HG02678 (cell line): ENCODE measurements at regions not wholly inside any gene's neighbourhood (a gene's known extent, or its start where the extent isn't known, plus 50 kb on each side); places are given as distances from the start of the nearest gene placed in this dataset.

Source experiments
- ATAC-seq: cut with Tn5 transposase; IDR thresholded peaks from one replicate; pipeline ENCODE4 v1.9.1; 2021; ENCODE audit warnings: mild to moderate bottlenecking, moderate library complexity; ENCODE audit not compliant: unreplicated experiment

- ATAC-seq = no peak
Measured at GRCh38 chr2:71826826-71827523, 320.7 kb downstream of the CYP26B1 start.

GRCh38 chr2:71826299-71826698, 321.4 kb downstream of the CYP26B1 start:
- no peak for ATAC-seq

GRCh38 chr2:71824436-71824835, 323.2 kb downstream of the CYP26B1 start:
- ATAC-seq = no peak

DNA sequence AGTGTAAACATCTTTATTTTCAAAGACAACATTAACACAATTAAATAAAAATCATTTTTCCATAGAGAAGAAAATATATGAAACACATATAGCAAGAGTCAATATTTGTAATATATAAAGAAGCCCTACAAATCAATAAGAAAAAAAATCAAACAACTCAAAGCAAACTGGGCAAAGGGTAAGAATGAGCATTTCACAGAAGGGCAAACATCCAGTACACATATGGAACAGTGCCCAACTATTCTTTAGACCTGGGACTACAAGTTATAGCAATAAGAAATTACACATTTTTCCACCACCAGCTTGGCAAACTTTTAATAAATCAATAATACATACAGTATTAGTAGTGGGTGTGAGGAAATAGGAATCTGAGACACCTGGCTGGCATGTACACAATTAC, 324.1 kb downstream of the CYP26B1 start:
- ATAC-seq = no peak

DNA sequence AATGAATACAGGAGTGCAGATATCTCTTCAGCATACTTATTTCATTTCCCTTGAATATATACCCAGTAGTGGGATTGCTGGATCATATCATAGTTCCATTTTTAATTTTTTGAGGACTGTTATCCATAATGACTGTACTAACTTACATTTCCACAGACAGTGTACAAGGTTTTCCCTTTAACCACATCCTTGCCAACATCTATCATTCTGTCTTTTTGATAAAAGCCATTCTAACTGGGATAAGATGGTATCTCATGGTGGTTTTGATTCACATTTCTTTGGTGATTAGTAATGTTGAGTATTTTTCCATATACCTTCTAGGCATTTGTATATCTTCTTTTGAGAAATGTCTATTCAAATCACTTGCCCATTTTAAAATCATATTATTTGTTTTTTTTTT, 325.2 kb downstream of the CYP26B1 start:
- ATAC-seq = no peak

- ATAC-seq = no peak
Measured at GRCh38 chr2:71821856-71822255, 325.8 kb downstream of the CYP26B1 start.

DNA sequence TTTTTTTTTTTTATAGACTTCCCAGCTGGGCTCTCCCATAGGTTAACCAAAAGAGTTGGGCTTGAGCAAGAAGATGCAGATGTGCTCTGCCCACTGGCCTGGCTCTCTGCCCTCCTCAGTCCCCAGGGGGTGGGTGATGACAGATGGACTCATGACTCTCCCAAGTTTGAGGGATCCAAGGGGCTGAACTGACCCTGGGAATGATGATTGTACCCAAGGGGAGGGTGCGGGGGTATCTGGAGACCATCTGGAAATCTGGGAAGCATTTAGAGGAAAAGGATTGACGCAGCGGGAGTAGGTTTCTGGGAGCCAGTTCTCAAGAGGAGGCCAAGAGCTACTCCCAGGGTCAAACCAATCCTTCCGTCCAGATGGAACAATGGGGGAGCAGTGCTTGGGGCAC, 330.8 kb downstream of the CYP26B1 start:
- no peak for ATAC-seq

DNA sequence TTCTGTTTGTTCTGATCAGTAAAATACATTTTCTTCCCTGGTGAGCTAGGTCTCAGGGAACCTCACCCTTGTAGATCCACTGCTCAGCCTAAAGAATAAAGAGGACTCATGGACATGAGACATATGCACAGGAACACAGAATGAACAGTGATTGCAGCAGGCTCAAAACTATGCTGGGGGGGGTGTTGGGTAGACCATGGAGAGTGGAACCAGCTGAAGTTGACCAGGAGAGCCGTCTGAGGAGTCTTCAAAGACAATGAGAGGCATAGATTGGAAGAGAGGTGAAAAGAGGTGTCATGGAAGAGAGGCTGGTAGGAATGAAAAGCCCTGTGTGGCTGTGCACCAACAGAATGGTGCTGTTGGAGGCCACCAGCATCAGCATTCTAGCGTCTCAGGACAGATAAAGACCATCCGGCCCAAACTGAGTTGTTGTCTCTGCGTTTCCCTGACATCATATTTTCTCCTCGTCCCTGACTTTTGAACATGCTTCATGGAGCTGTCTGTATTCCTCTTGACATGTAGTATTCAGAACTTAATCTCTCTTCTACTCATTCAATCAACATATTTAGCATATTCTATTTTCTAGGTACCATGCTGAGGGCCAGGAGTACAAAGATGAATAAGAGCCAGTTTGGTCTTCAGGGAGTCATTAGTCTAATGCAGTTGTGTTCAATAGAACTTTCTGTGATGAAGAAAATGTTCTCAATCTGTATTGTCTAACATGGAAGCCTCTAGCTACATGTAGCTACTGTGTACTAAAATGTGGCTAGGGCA, 331.8 kb downstream of the CYP26B1 start:
- no peak for ATAC-seq

- no peak for ATAC-seq
Measured at GRCh38 chr2:71814885-71815284, 332.8 kb downstream of the CYP26B1 start.

GRCh38 chr2:71813807-71814470, 333.7 kb downstream of the CYP26B1 start:
- no peak for ATAC-seq

DNA sequence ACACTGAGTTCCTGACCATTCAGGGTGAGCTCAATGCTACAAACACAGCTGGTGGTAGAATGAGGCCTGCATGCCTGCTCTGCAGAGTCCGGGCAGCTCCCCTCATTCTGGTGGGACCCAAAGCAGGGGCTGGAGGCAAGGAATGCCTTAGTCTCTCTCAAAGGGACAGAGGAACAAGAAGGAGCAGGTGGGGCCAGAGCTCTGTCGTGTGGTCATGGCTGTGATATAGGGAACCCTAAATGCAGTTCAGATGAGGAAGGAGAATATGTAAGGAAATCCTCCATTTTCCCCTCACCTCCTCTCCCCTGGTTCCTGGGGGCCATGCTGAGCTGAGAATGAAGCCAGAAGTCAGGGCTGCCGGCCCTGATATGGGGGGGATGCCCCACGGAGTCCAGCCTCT, 334.3 kb downstream of the CYP26B1 start:
- ATAC-seq = no peak

DNA sequence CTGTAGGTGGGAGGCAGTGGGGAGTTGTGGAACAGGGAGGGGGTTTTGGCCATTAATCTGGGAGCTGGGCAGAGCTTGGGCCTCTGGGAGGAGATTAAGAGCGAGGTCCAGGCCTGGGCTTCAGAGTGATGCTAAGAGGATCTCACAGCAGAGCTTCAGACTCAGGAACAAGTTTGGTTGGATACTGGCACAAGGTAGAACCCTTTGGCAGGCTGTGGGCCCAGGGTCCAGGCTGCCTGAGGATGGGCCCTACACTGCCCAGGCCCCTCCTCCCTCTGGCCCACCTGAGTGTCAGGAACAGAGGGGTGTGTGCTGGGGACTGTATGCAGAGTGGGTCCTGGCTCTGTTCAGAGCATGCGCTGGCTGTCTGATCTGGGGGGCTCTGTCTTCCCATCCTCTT, 334.9 kb downstream of the CYP26B1 start:
- ATAC-seq = no peak

DNA sequence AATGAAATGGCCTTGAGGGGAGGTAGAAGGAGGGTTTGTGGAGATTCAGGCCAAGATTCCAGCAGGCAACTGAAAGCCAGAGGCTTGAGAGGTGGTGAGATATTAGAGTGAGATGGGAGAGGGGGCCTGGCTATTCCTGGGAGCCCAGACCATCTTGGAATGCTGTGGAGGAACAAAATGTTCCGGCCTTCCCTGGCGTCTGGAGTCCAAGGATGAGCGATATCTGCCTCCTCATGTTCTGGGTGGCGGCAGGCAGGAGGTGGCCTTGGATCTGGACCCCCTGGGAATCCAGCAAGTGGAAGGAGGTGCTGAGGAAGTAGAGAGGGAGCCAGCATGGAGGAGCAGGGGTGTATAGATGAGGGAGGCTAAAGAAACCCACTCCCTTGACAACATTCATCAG, 335.9 kb downstream of the CYP26B1 start:
- no peak for ATAC-seq

DNA sequence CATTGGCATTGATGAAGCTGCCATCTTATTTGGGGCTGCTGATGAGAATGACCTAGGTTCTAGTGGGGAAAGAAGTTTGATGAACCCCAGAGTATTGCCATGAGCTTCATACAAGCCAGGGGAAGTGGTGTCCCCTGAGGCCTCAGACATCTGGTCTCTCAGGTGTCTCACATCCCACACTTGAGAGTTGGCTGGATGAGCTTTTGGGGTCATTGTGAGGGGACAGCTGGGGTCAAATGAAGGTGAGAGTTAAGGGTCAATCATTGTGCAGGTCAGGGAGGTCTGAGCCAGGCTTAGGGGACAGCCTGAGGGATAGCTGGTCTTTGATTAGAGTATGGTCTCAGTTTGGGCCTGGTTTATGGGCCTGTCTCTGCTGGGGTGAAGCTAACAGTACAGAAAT, 336.5 kb downstream of the CYP26B1 start:
- no peak for ATAC-seq

DNA sequence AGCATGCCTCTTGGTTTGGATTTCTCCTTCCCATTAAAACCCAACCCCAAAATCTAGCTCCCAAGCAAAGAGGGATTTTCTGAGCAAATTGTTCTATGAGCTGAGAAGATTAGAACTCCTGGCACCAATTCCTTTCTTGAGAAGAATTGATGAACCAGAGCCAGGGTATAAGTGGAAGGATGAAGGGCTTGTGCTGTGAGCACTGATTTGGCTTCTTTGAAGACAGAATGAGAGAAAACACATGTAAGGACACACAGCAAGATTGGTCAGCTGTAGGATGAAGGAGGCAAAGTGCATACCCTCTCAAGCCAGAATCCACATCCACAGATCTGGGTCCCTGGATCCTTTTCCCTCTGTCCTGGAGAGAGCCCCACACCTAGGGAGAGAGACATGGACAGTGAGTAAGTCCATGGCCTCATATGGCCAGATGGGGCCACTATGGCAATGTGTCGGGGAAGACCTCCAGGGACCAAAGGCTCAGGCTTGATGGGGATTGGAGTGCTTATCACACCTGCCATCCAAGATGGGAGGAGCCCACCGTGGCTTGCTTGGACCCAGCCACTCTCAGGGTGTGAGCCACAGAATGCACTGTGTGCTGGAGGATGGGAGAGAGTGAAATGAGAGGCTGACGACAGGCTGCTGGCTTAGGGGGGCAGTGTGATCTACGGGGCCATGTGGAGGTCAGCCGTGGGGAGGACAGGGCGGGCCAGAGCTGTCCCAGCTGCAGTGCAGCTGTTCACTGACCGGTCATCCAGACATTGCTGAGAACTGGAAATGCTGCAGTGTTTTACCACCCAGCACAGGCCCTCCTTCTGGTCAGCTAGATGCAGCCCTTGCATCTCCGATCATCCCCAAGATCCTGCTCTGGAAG, 339.8 kb downstream of the CYP26B1 start:
- no peak for ATAC-seq

GRCh38 chr2:71806432-71806831, 341.2 kb downstream of the CYP26B1 start:
- ATAC-seq = no peak

DNA sequence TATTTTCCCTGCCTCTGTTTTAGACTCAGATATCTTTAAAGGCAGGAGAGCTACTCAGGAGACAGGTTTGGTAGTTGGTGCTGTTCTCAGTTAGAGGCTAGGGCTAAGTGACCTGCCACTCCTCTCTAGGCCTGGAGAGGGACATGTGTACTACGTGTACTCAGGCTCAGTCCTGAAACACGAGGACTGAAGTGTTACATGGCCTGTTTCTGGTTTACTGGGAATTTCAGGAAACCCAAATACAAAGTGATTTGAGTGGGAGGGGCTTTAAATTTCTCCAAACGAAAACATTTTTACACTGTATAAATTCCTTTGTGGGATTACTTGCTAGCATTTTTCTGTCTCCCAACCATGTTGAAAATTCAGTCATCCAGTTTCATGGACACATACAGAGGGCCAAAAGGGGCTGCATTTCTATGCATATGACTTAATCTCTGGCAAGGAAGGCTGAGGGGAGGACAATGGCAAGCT, 343.3 kb downstream of the CYP26B1 start:
- no peak for ATAC-seq

- no peak for ATAC-seq
Measured at GRCh38 chr2:71803398-71803797, 344.3 kb downstream of the CYP26B1 start.

GRCh38 chr2:71802556-71802955, 345.1 kb downstream of the CYP26B1 start:
- no peak for ATAC-seq

DNA sequence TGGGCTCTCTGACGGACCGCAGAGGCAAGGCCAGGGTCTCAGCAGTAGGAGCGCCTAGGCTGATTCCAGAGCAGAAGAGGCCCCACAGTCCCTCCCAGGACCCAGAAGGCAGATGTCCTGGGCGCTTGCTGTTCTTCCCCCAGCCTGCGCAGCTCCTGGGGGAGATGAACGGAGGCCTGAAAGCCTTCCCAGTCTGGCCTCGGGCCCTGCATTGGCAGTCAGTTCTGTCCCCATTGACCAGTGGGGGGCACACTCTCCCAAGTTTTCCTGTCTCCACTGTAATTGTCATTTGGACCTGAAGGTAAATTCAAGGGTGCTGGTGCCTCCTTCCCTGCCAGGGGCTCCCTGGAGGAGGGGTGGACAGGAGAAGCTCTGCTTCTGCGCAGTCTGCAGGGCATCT, 345.7 kb downstream of the CYP26B1 start:
- ATAC-seq = no peak

DNA sequence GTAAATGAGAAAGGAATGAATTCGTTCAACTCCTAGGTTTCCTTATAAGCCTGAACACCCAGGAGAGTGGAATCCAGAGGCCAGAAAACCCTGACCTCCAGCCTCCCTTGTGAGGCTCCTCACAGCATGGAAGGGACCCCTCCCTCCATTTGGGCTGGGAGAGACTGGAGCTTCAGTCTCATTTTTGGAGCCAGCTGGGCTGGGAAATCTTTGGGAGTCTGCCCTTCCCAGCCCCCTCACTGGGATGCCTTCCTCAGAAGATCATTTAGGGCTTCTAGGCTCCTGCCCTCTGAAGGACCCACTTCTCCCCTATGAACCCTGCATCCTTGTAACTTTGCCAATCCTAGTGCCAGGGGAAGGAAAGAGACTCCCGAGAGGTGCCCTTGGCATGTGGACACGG, 346.1 kb downstream of the CYP26B1 start:
- ATAC-seq = no peak
